Right kidney (tissue), 1 donor: ENCODE measurements at regions not wholly inside any gene's neighbourhood (a gene's known extent, or its start where the extent isn't known, plus 50 kb on each side); places are given as distances from the start of the nearest gene placed in this dataset.

Experiments used
- DNase-seq: peaks from one replicate; pipeline ENCODE4 v3.0.0-alpha.2; 2016

- no peak for DNase-seq
Measured at GRCh38 chr3:64308931-64309330, 83.7 kb upstream of the PRICKLE2 start.

DNA sequence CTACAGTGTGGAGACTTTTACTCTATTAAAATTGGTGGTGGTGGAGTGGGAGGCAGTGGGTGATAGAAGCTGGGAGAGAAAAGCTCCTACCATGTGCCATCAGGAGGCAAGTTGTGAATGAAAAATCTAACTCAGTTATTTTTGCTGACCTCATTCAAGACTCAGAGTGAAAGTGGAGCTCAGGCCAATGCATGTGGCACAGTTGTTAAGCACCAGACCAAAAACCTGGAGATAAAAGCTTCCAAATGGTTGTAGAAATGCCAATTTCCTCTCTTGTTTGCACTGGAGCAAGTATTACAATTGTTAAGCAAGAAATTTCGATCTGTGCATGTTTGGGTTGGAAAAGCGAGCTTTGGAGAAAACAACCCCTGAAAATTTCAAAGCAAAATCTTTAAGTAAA lies 81.5 kb upstream of the PRICKLE2 start:
- DNase-seq, result no peak

- no peak for DNase-seq
Measured at GRCh38 chr3:64305731-64306130, 80.5 kb upstream of the PRICKLE2 start.

- no peak for DNase-seq
Measured at GRCh38 chr3:64304828-64305410, 79.7 kb upstream of the PRICKLE2 start.

DNA sequence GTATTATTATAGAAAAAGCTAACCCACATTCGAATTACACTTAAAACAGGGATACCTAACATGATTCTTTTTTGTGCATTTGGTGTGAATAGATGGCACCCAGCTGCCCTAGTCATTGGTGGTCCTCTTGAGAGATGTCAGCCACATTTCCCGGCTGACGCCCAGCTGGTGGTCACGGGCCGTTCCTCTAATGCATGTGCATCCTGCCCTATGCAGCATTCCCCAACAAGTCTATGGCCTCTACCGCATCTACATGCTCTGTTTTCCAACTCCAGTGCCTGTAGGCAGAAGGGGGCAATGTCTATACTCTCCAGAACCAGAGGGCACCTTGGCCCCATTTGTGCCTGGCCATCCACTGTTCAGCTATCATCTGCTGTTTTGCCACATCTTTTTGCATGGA lies 78.6 kb upstream of the PRICKLE2 start:
- no peak for DNase-seq

DNA sequence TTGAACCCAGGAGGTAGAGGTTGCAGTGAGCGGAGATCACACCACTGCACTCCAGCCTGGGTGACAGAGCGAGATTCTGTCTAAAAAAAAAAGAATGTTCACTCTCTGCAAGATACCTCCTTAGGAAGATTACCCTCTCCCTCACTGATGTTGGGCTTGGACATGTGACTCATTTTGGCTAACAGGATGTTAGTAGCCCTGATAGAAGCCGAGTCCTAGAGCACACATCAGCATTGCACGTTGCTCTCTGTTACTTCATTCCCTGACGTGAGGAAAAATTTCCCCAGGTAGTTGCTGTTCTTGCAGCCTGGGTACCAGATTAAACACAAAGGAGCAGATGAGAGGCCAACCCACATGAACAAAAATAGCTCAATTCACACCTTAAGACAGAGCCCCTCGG lies 78.1 kb upstream of the PRICKLE2 start:
- no peak for DNase-seq

DNA sequence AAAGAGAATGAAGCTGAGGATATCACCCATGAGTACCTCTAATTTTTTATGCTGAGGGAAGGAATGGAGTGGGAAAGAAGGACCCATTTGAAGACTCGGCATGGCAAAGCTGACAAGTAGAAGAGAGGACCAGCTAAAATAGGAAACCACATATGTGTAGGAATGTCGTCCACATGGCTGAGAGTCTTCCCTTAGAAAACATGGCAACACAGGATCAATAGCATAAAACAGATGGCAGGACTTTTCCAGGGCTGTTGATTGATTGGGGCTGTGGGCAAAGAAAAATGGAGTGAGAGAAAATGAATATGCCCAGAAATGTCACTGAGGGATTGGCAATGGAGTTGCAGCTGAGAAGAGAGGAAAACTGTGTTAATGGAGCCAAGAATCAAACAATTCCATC lies 76.2 kb upstream of the PRICKLE2 start:
- no peak for DNase-seq

- DNase-seq, result no peak
Measured at GRCh38 chr3:64300790-64301423, 75.6 kb upstream of the PRICKLE2 start.

DNA sequence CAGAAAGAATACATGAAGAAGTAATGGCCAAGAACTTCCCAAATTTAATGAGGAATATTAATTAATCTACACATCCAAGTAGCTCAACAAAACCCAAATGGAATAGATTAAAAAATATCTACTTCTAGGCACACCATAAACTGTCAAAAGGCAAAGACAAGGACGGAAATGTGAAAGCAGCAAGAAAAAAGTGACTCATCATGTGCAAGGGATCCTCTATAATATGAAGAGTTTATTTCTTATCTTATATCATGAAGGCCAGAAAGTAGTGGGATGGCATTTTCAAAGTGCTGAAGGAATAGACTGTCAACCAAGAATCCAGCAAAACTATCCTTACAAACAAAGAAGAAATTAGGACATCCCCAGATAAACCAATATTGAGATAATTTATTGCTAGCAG lies 73.9 kb upstream of the PRICKLE2 start:
- DNase-seq, result no peak

DNA sequence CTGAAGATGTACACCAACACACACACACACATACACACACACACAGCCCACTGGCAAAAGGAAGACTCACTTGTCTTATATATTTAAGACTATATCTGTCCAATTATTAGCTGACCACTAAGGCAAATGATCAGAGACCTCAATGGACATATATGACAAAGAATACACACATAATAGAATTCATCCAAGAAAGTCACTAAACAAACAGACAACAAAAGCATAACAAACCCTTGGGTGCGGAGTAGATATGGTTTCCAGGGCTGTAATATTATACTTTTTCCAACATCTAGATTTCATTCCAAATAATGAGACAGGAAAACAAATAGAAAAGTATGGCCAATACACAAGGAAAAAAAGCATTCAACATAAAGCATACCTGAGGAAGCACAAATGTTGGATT lies 72.3 kb upstream of the PRICKLE2 start:
- no peak for DNase-seq

- DNase-seq, result no peak
Measured at GRCh38 chr3:64295594-64295993, 70.3 kb upstream of the PRICKLE2 start.

GRCh38 chr3:64294771-64295170 lies 69.5 kb upstream of the PRICKLE2 start:
- DNase-seq, result no peak

GRCh38 chr3:64293121-64293520 lies 67.9 kb upstream of the PRICKLE2 start:
- no peak for DNase-seq

GRCh38 chr3:64291956-64292355 lies 66.7 kb upstream of the PRICKLE2 start:
- DNase-seq, result no peak

- no peak for DNase-seq
Measured at GRCh38 chr3:64291345-64291744, 66.1 kb upstream of the PRICKLE2 start.

GRCh38 chr3:64290864-64291263 lies 65.6 kb upstream of the PRICKLE2 start:
- DNase-seq, result no peak

DNA sequence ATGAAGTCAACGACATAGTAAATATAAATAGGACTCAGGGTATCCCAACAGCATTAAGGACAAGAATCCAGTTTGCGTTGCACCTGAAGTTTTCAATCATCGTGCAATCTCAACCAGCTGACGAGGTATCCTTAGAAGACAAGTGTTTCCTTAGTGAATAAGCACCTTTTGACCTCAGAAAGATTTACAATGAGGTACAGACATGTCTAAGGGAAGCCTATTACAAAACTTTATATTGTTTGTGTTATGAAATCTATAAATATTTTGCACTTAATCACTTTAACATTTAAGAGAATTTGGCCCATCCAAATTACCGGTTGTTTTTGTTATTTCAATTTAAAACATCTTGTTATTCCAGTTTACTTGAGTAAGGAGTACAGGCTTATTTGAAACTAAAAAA lies 64.9 kb upstream of the PRICKLE2 start:
- no peak for DNase-seq

- DNase-seq, result no peak
Measured at GRCh38 chr3:64289622-64290021, 64.4 kb upstream of the PRICKLE2 start.

DNA sequence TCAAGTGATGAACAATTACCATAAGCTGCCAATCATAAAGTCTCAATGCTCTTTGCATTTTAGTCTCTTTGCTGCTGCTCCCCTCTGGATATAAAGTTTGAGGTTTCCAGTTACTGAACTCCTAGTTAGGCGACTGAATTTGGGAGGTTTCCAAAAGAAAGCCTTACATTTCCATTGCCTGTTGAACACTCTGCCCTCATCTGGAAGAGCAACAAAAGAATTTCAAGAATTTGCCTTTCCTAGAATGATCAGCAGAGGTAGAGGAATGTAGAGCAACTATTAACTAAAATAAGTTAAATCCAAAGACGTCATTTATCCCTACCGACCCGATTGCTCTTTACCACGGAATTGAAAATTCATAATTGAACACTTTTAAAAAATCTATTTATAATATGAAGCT lies 53.4 kb upstream of the PRICKLE2 start:
- DNase-seq, result no peak

GRCh38 chr3:64276131-64276530 lies 50.9 kb upstream of the PRICKLE2 start:
- no peak for DNase-seq
